ENCODE measurements at regions not wholly inside any gene's neighbourhood (a gene's known extent, or its start where the extent isn't known, plus 50 kb on each side); places are given as distances from the start of the nearest gene placed in this dataset.

GRCh38 chr3:152198665-152199064, 70.1 kb upstream of the MBNL1 start:
- DNase-seq (ENCODE audit: extremely low read depth, low read depth): no peak
- no peak for TF ChIP-seq CTCF (IDR thresholded peaks at IDR 0.05; ENCODE audit: low read depth, low read length)

- TF ChIP-seq CTCF (IDR thresholded peaks at IDR 0.05; ENCODE audit: low read depth, low read length): no peak
- DNase-seq (ENCODE audit: extremely low read depth, low read depth): no peak
Measured at GRCh38 chr3:152199102-152199840, 69.5 kb upstream of the MBNL1 start.

GRCh38 chr3:152200476-152201420, 68.0 kb upstream of the MBNL1 start:
- TF ChIP-seq CTCF (IDR thresholded peaks at IDR 0.05; ENCODE audit: low read depth, low read length): no peak
- DNase-seq (ENCODE audit: extremely low read depth, low read depth): no peak

GRCh38 chr3:152202976-152203626, 65.6 kb upstream of the MBNL1 start:
- DNase-seq (ENCODE audit: extremely low read depth, low read depth): no peak
- no peak for TF ChIP-seq CTCF (IDR thresholded peaks at IDR 0.05; ENCODE audit: low read depth, low read length)

- DNase-seq (ENCODE audit: extremely low read depth, low read depth): no peak
- TF ChIP-seq CTCF (IDR thresholded peaks at IDR 0.05; ENCODE audit: low read depth, low read length): no peak
Measured at GRCh38 chr3:152203652-152204051, 65.1 kb upstream of the MBNL1 start.

GRCh38 chr3:152204218-152204617, 64.5 kb upstream of the MBNL1 start:
- TF ChIP-seq CTCF (IDR thresholded peaks at IDR 0.05; ENCODE audit: low read depth, low read length): no peak

More at GRCh38 chr3:152204218-152204617, 64.5 kb upstream of the MBNL1 start:
- no peak for DNase-seq (ENCODE audit: extremely low read depth, low read depth)
